ENCODE measurements at regions not wholly inside any gene's neighbourhood (a gene's known extent, or its start where the extent isn't known, plus 50 kb on each side); places are given as distances from the start of the nearest gene placed in this dataset.

DNA sequence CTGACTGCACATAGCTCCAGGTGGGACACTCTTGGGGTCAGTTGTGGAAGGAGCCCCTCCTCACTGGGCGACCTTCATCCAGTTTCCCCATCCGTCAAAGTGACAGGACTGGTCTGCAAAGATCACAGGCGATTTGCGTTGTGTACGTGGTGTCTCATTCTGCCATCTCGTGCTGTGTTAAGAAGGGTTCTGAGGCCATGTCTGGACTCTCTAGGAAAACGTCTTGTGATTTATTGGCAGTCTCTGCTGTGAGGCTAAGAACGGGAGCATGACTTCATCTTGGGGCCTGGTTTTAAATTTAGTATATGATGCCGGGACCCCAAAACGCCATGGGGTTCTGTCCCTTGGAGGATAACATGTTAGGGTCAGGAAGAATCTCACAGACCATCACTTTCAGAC is 65.2 kb upstream of the CIBAR2 start:
- no peaks in the 10 kb centered on the region for H3K36me3 ChIP-seq

DNA sequence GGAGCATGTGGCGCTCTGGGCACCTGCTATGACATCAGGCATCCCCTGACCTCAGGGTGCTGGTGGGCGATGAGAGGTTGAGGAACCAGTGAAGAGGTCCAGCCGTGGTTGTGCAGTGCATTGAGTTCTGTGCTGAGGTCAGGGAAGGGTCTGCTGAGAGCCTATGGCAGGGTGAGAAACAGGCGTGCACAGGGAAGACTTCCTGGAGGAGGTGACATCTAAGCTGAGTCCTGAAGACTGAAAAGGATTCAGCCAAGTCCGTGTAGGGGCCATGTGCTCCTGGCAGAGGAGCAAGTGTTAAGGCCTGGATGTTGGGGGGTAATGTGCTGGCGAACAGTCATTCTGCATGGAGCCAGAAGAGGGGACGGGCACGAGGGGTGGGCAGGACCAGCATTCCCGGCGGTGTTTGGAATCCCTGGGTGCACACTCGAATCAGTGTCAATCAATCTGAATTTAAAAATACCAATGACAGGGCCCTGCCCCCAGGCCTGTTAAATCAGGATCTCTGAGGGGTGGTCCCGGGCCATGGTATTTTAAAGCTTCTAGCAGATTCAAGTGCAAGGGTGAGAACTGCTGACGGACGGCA is 65.8 kb upstream of the CIBAR2 start:
- Histone ChIP-seq H3K27me3 (no peaks in the 10 kb centered on the region), H3K9me3 (no peaks in the 10 kb centered on the region), H3K4me1 (peaks cover 17% of the 10 kb centered on the region), H3K4me3 (no peak overlapping the region), H3K36me3 (no peaks in the 10 kb centered on the region), H3K27ac (no peak overlapping the region)
- no peak for DNase-seq (ENCODE audit: extremely low spot score in 2 of 2)
- TF ChIP-seq POLR2AphosphoS5 (IDR thresholded peaks at IDR 0.05; ENCODE audit: insufficient read depth in 1 of 2, low read depth in 1 of 2) (no peak), POLR2A (IDR thresholded peaks at IDR 0.05) (no peak)
- TF ChIP-seq, protein P1, sequence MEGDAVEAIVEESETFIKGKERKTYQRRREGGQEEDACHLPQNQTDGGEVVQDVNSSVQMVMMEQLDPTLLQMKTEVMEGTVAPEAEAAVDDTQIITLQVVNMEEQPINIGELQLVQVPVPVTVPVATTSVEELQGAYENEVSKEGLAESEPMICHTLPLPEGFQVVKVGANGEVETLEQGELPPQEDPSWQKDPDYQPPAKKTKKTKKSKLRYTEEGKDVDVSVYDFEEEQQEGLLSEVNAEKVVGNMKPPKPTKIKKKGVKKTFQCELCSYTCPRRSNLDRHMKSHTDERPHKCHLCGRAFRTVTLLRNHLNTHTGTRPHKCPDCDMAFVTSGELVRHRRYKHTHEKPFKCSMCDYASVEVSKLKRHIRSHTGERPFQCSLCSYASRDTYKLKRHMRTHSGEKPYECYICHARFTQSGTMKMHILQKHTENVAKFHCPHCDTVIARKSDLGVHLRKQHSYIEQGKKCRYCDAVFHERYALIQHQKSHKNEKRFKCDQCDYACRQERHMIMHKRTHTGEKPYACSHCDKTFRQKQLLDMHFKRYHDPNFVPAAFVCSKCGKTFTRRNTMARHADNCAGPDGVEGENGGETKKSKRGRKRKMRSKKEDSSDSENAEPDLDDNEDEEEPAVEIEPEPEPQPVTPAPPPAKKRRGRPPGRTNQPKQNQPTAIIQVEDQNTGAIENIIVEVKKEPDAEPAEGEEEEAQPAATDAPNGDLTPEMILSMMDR (IDR thresholded peaks at IDR 0.05), result no peak
- intact Hi-C loops (cut with DNase I), result no loop called here

More for the DNA sequence above, 65.2 kb upstream of the CIBAR2 start:
- H3K4me3 ChIP-seq, result no peak overlapping the region
- no peaks in the 10 kb centered on the region for H3K9me3 ChIP-seq
- no peak overlapping the region for H3K27ac ChIP-seq
- H3K4me1 ChIP-seq, result peaks cover 22% of the 10 kb centered on the region
- TF ChIP-seq, protein P1 (IDR thresholded peaks at IDR 0.05), result no peak
- TF ChIP-seq POLR2A (IDR thresholded peaks at IDR 0.05) (no peak), POLR2AphosphoS5 (IDR thresholded peaks at IDR 0.05; ENCODE audit: insufficient read depth in 1 of 2, low read depth in 1 of 2) (no peak)
- no peaks in the 10 kb centered on the region for H3K27me3 ChIP-seq
- no peak for DNase-seq (ENCODE audit: extremely low spot score in 2 of 2)
- intact Hi-C loops (cut with DNase I), result no loop called here

- Histone ChIP-seq H3K9me3 (no peaks in the 10 kb centered on the region), H3K27ac (no peak overlapping the region), H3K36me3 (no peaks in the 10 kb centered on the region), H3K4me1 (peaks cover 13% of the 10 kb centered on the region), H3K4me3 (no peak overlapping the region), H3K27me3 (no peaks in the 10 kb centered on the region)
- TF ChIP-seq POLR2A (IDR thresholded peaks at IDR 0.05) (no peak), POLR2AphosphoS5 (IDR thresholded peaks at IDR 0.05; ENCODE audit: insufficient read depth in 1 of 2, low read depth in 1 of 2) (no peak)
- no peak for DNase-seq (ENCODE audit: extremely low spot score in 2 of 2)
- intact Hi-C loops (cut with DNase I), result no loop called here
Measured at GRCh38 chr16:85178596-85178995, 66.3 kb upstream of the CIBAR2 start.

- intact Hi-C loops (cut with DNase I), result no loop called here
- Histone ChIP-seq H3K27me3 (no peaks in the 10 kb centered on the region), H3K4me1 (peaks cover 4% of the 10 kb centered on the region), H3K9me3 (no peaks in the 10 kb centered on the region), H3K27ac (no peak overlapping the region), H3K36me3 (peaks cover 0 to 4% of the 10 kb centered on the region in 2 donors), H3K4me3 (no peak overlapping the region)
- TF ChIP-seq, protein P1 (IDR thresholded peaks at IDR 0.05), result no peak
- DNase-seq (ENCODE audit: extremely low spot score in 2 of 2), result no peak
Measured at GRCh38 chr16:85179344-85180046, 67.2 kb upstream of the CIBAR2 start.

GRCh38 chr16:85180047-85180826 is 68.0 kb upstream of the CIBAR2 start:
- H3K36me3 ChIP-seq, result peaks cover 0 to 4% of the 10 kb centered on the region in 2 donors
- H3K27ac ChIP-seq, result no peak overlapping the region
- intact Hi-C loops (cut with DNase I), result no loop called here
- TF ChIP-seq POLR2A (IDR thresholded peaks at IDR 0.05) (no peak), POLR2AphosphoS5 (IDR thresholded peaks at IDR 0.05; ENCODE audit: insufficient read depth in 1 of 2, low read depth in 1 of 2) (no peak)
- TF ChIP-seq, protein P1 (IDR thresholded peaks at IDR 0.05), result no peak
- H3K9me3 ChIP-seq, result no peaks in the 10 kb centered on the region
- no peak overlapping the region for H3K4me3 ChIP-seq
- no peaks in the 10 kb centered on the region for H3K27me3 ChIP-seq
- H3K4me1 ChIP-seq, result no peaks in the 10 kb centered on the region
- no peak for DNase-seq (ENCODE audit: extremely low spot score in 2 of 2)

All from vagina (tissue), 2 donors.